ENCODE measurements at regions not wholly inside any gene's neighbourhood (a gene's known extent, or its start where the extent isn't known, plus 50 kb on each side); places are given as distances from the start of the nearest gene placed in this dataset.

- H3K9me2 ChIP-seq (replicated peaks; ENCODE audit: insufficient read depth, low read length), result no peaks in the 10 kb centered on the region
- no peaks in the 10 kb centered on the region for H3K9me3 ChIP-seq (ENCODE audit: low read length)
- DNase-seq, result no peak
- no peak overlapping the region for H3K9ac ChIP-seq (ENCODE audit: low read length)
- H3K4me2 ChIP-seq (ENCODE audit: low read depth, low read length, poor library complexity, severe bottlenecking), result no peak overlapping the region
- H4K20me1 ChIP-seq (ENCODE audit: insufficient read depth, low read depth, low read length), result no peaks in the 10 kb centered on the region
- no peaks in the 10 kb centered on the region for H3K27me3 ChIP-seq (ENCODE audit: low read length)
- no peak overlapping the region for H3K4me3 ChIP-seq (ENCODE audit: low read length)
- no peak overlapping the region for H3K27ac ChIP-seq (ENCODE audit: low read length)
- no peaks in the 10 kb centered on the region for H3K79me2 ChIP-seq (ENCODE audit: low read length)
- no peak overlapping the region for H2AFZ ChIP-seq (ENCODE audit: low read length)
- no peaks in the 10 kb centered on the region for H3K36me3 ChIP-seq (ENCODE audit: insufficient read depth, low read length)
- no peaks in the 10 kb centered on the region for H3K4me1 ChIP-seq (ENCODE audit: low read length)
These were observed 505.1 kb downstream of the CETN3 start for GRCh38 chr5:89904442-89904841.

- no peak overlapping the region for H3K27ac ChIP-seq (ENCODE audit: low read length)
- no peak overlapping the region for H3K4me3 ChIP-seq (ENCODE audit: low read length)
- no peaks in the 10 kb centered on the region for H3K9me2 ChIP-seq (replicated peaks; ENCODE audit: insufficient read depth, low read length)
- H3K4me1 ChIP-seq (ENCODE audit: low read length), result no peaks in the 10 kb centered on the region
- H2AFZ ChIP-seq (ENCODE audit: low read length), result no peak overlapping the region
- no peaks in the 10 kb centered on the region for H3K27me3 ChIP-seq (ENCODE audit: low read length)
- no peaks in the 10 kb centered on the region for H3K36me3 ChIP-seq (ENCODE audit: insufficient read depth, low read length)
- no peaks in the 10 kb centered on the region for H3K9me3 ChIP-seq (ENCODE audit: low read length)
- H3K4me2 ChIP-seq (ENCODE audit: low read depth, low read length, poor library complexity, severe bottlenecking), result no peak overlapping the region
- no peak for DNase-seq
- H3K79me2 ChIP-seq (ENCODE audit: low read length), result no peaks in the 10 kb centered on the region
- no peak overlapping the region for H3K9ac ChIP-seq (ENCODE audit: low read length)
- no peaks in the 10 kb centered on the region for H4K20me1 ChIP-seq (ENCODE audit: insufficient read depth, low read depth, low read length)
These were observed 507.6 kb downstream of the CETN3 start for GRCh38 chr5:89901983-89902382.

- H4K20me1 ChIP-seq (ENCODE audit: insufficient read depth, low read depth, low read length), result no peaks in the 10 kb centered on the region
- no peaks in the 10 kb centered on the region for H3K79me2 ChIP-seq (ENCODE audit: low read length)
- H3K4me2 ChIP-seq (ENCODE audit: low read depth, low read length, poor library complexity, severe bottlenecking), result no peak overlapping the region
- H3K27me3 ChIP-seq (ENCODE audit: low read length), result no peaks in the 10 kb centered on the region
- no peak for DNase-seq
- no peaks in the 10 kb centered on the region for H3K9me2 ChIP-seq (replicated peaks; ENCODE audit: insufficient read depth, low read length)
- H3K4me1 ChIP-seq (ENCODE audit: low read length), result no peaks in the 10 kb centered on the region
- H3K9me3 ChIP-seq (ENCODE audit: low read length), result no peaks in the 10 kb centered on the region
- no peak overlapping the region for H3K9ac ChIP-seq (ENCODE audit: low read length)
- no peak overlapping the region for H2AFZ ChIP-seq (ENCODE audit: low read length)
- no peaks in the 10 kb centered on the region for H3K36me3 ChIP-seq (ENCODE audit: insufficient read depth, low read length)
- H3K27ac ChIP-seq (ENCODE audit: low read length), result no peak overlapping the region
- H3K4me3 ChIP-seq (ENCODE audit: low read length), result no peak overlapping the region
These were observed 508.2 kb downstream of the CETN3 start for GRCh38 chr5:89901346-89901745.

- Histone ChIP-seq H3K27me3 (ENCODE audit: low read length) (no peaks in the 10 kb centered on the region), H3K79me2 (ENCODE audit: low read length) (no peaks in the 10 kb centered on the region), H3K4me1 (ENCODE audit: low read length) (no peaks in the 10 kb centered on the region), H3K9me2 (replicated peaks; ENCODE audit: insufficient read depth, low read length) (no peaks in the 10 kb centered on the region), H3K4me3 (ENCODE audit: low read length) (no peak overlapping the region), H3K9ac (ENCODE audit: low read length) (no peak overlapping the region), H4K20me1 (ENCODE audit: insufficient read depth, low read depth, low read length) (no peaks in the 10 kb centered on the region), H3K9me3 (ENCODE audit: low read length) (no peaks in the 10 kb centered on the region), H2AFZ (ENCODE audit: low read length) (no peak overlapping the region), H3K4me2 (ENCODE audit: low read depth, low read length, poor library complexity, severe bottlenecking) (no peak overlapping the region), H3K27ac (ENCODE audit: low read length) (no peak overlapping the region), H3K36me3 (ENCODE audit: insufficient read depth, low read length) (no peaks in the 10 kb centered on the region)
- DNase-seq, result no peak
These were observed 509.2 kb downstream of the CETN3 start for GRCh38 chr5:89900346-89900745.

- no peak overlapping the region for H2AFZ ChIP-seq (ENCODE audit: low read length)
- no peaks in the 10 kb centered on the region for H4K20me1 ChIP-seq (ENCODE audit: insufficient read depth, low read depth, low read length)
- no peak overlapping the region for H3K27ac ChIP-seq (ENCODE audit: low read length)
- H3K79me2 ChIP-seq (ENCODE audit: low read length), result no peaks in the 10 kb centered on the region
- H3K9me2 ChIP-seq (replicated peaks; ENCODE audit: insufficient read depth, low read length), result no peaks in the 10 kb centered on the region; the same call in 1 of the 2 replicates
- H3K4me1 ChIP-seq (ENCODE audit: low read length), result no peaks in the 10 kb centered on the region
- DNase-seq, result no peak
- H3K27me3 ChIP-seq (ENCODE audit: low read length), result no peaks in the 10 kb centered on the region
- no peaks in the 10 kb centered on the region for H3K9me3 ChIP-seq (ENCODE audit: low read length)
- H3K9ac ChIP-seq (ENCODE audit: low read length), result no peak overlapping the region
- H3K4me2 ChIP-seq (ENCODE audit: low read depth, low read length, poor library complexity, severe bottlenecking), result no peak overlapping the region
- H3K4me3 ChIP-seq (ENCODE audit: low read length), result no peak overlapping the region
- no peaks in the 10 kb centered on the region for H3K36me3 ChIP-seq (ENCODE audit: insufficient read depth, low read length)
These were observed 510.0 kb downstream of the CETN3 start for GRCh38 chr5:89899559-89899958.

GRCh38 chr5:89893546-89893945 lies 516.0 kb downstream of the CETN3 start:
- Histone ChIP-seq H3K9me2 (replicated peaks; ENCODE audit: insufficient read depth, low read length) (no peaks in the 10 kb centered on the region; the same call in 1 of the 2 replicates), H3K4me2 (ENCODE audit: low read depth, low read length, poor library complexity, severe bottlenecking) (no peak overlapping the region), H3K4me1 (ENCODE audit: low read length) (no peaks in the 10 kb centered on the region), H2AFZ (ENCODE audit: low read length) (no peak overlapping the region), H3K9me3 (ENCODE audit: low read length) (no peaks in the 10 kb centered on the region), H3K36me3 (ENCODE audit: insufficient read depth, low read length) (no peaks in the 10 kb centered on the region), H3K27me3 (ENCODE audit: low read length) (no peaks in the 10 kb centered on the region), H3K79me2 (ENCODE audit: low read length) (no peaks in the 10 kb centered on the region), H3K27ac (ENCODE audit: low read length) (no peak overlapping the region), H3K9ac (ENCODE audit: low read length) (no peak overlapping the region), H4K20me1 (ENCODE audit: insufficient read depth, low read depth, low read length) (no peaks in the 10 kb centered on the region), H3K4me3 (ENCODE audit: low read length) (no peak overlapping the region)
- DNase-seq, result no peak

GRCh38 chr5:89885670-89886069 lies 523.9 kb downstream of the CETN3 start:
- H3K79me2 ChIP-seq (ENCODE audit: low read length), result no peaks in the 10 kb centered on the region
- H4K20me1 ChIP-seq (ENCODE audit: insufficient read depth, low read depth, low read length), result no peaks in the 10 kb centered on the region
- H2AFZ ChIP-seq (ENCODE audit: low read length), result no peak overlapping the region
- no peak overlapping the region for H3K27ac ChIP-seq (ENCODE audit: low read length)
- H3K9ac ChIP-seq (ENCODE audit: low read length), result no peak overlapping the region
- H3K4me3 ChIP-seq (ENCODE audit: low read length), result no peak overlapping the region
- H3K9me2 ChIP-seq (replicated peaks; ENCODE audit: insufficient read depth, low read length), result no peaks in the 10 kb centered on the region
- DNase-seq, result no peak
- no peak overlapping the region for H3K4me2 ChIP-seq (ENCODE audit: low read depth, low read length, poor library complexity, severe bottlenecking)
- no peaks in the 10 kb centered on the region for H3K9me3 ChIP-seq (ENCODE audit: low read length)
- H3K4me1 ChIP-seq (ENCODE audit: low read length), result no peaks in the 10 kb centered on the region
- no peaks in the 10 kb centered on the region for H3K36me3 ChIP-seq (ENCODE audit: insufficient read depth, low read length)
- no peaks in the 10 kb centered on the region for H3K27me3 ChIP-seq (ENCODE audit: low read length)

- Histone ChIP-seq H3K4me2 (ENCODE audit: low read depth, low read length, poor library complexity, severe bottlenecking) (no peak overlapping the region), H3K4me3 (ENCODE audit: low read length) (no peak overlapping the region), H3K9me2 (replicated peaks; ENCODE audit: insufficient read depth, low read length) (no peaks in the 10 kb centered on the region), H3K9ac (ENCODE audit: low read length) (no peak overlapping the region), H3K79me2 (ENCODE audit: low read length) (no peaks in the 10 kb centered on the region), H3K9me3 (ENCODE audit: low read length) (no peaks in the 10 kb centered on the region), H3K4me1 (ENCODE audit: low read length) (no peaks in the 10 kb centered on the region), H3K36me3 (ENCODE audit: insufficient read depth, low read length) (no peaks in the 10 kb centered on the region), H3K27ac (ENCODE audit: low read length) (no peak overlapping the region), H4K20me1 (ENCODE audit: insufficient read depth, low read depth, low read length) (no peaks in the 10 kb centered on the region), H2AFZ (ENCODE audit: low read length) (no peak overlapping the region), H3K27me3 (ENCODE audit: low read length) (no peaks in the 10 kb centered on the region)
- no peak for DNase-seq
These were observed 525.6 kb downstream of the CETN3 start for GRCh38 chr5:89883967-89884366.

Measured in Karpas-422 (cell line).